ENCODE measurements at regions not wholly inside any gene's neighbourhood (a gene's known extent, or its start where the extent isn't known, plus 50 kb on each side); places are given as distances from the start of the nearest gene placed in this dataset.

DNA sequence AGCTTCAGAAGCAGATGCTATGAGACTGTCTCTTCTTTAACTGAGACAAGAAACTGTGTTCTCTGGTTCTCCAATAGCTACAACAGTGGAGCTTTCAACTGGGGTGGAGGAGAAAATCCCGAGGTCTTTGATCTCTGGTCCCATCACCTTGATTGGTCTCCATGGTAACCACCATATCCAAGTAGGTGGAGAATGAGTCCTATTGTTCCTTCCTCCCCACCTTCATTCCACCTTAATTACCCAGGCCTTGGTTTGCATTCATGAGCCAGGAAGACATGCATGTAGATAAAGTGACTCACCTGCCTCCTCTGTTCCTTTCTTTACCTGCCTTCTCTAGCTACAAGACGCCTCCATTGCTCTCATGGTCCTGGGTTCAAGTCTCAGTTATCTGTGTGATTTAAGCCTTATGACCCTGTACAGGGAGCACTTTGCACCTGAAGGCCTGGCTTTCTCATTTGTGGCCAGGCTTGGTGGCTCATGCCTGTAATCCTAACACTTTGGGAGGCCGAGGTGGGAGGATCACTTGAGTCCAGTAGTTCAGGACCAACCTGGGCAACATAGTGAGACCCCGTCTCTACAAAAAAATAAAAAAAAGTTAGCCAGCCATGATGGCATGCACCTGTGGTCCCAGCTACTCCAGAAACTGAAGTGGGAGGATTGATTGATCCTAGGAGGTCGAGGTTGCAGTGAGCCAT lies 157.7 kb upstream of the TBX3 start:
- no peaks in the 10 kb centered on the region for H3K27me3 ChIP-seq (ENCODE audit: insufficient read depth, low read length)
- no peak for TF ChIP-seq CEBPB (IDR thresholded peaks at IDR 0.05; ENCODE audit: low read depth)
- TF ChIP-seq FOSL1 (IDR thresholded peaks at IDR 0.05; ENCODE audit: low read depth): no peak
- TF ChIP-seq EGR1 (IDR thresholded peaks at IDR 0.05; ENCODE audit: low read depth): no peak
- TF ChIP-seq ZFX (IDR thresholded peaks at IDR 0.05): no peak
- TF ChIP-seq CTCF (IDR thresholded peaks at IDR 0.05 in 2 of 3, conservative IDR thresholded peaks at IDR 0.05 in 1 of 3; ENCODE audit: borderline replicate concordance in 1 of 3, insufficient read depth in 1 of 3, low read depth in 2 of 3, low read length in 2 of 3): no peak
- no peak for TF ChIP-seq EZH2phosphoT487 (IDR thresholded peaks at IDR 0.05; ENCODE audit: borderline replicate concordance)

GRCh38 chr12:114838480-114838879 lies 154.5 kb upstream of the TBX3 start:
- no TSS peak for BruUV-seq (replicated peaks)
- H3K36me3 ChIP-seq (ENCODE audit: control insufficient read depth in 1 of 2, insufficient read depth in 2 of 2, low read length in 2 of 2): no peaks in the 10 kb centered on the region
- ChIA-PET CTCF (no interaction called here), POLR2A (no interaction called here), RAD21 (ENCODE audit: low non-redundant PET in 1 of 2, low total read pairs in 2 of 2, uncharacterized antibody in 2 of 2, unreplicated experiment in 2 of 2) (no interaction called here)
- no peaks in the 10 kb centered on the region for H3K9me2 ChIP-seq (ENCODE audit: insufficient read depth)
- H3K4me3 ChIP-seq (replicated peaks in 1 of 2; ENCODE audit: low read depth in 1 of 2, low read length in 2 of 2): no peak overlapping the region
- H3K4me2 ChIP-seq (ENCODE audit: low read length): no peak overlapping the region
- no peaks in the 10 kb centered on the region for H3K79me2 ChIP-seq (ENCODE audit: insufficient read depth, low read length)
- ATAC-seq (no peak), DNase-seq (ENCODE audit: low read depth, low spot score) (no peak)
- H3K27ac ChIP-seq (ENCODE audit: low read depth, low read length): no peak overlapping the region
- H3K9me3 ChIP-seq (ENCODE audit: control insufficient read depth in 1 of 2, insufficient read depth in 1 of 2, low read depth in 1 of 2, low read length in 2 of 2): no peaks in the 10 kb centered on the region
- no peak overlapping the region for H2AFZ ChIP-seq (ENCODE audit: low read depth, low read length, poor library complexity, severe bottlenecking)
- no peak for TF ChIP-seq EZH2 (IDR thresholded peaks at IDR 0.05)
- no peak for TF ChIP-seq YY1 (IDR thresholded peaks at IDR 0.05; ENCODE audit: extremely low read depth, insufficient replicate concordance, low read depth, low read length)
- TF ChIP-seq SP1 (IDR thresholded peaks at IDR 0.05; ENCODE audit: low read depth): no peak
- TF ChIP-seq, protein P1, sequence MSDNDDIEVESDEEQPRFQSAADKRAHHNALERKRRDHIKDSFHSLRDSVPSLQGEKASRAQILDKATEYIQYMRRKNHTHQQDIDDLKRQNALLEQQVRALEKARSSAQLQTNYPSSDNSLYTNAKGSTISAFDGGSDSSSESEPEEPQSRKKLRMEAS (IDR thresholded peaks at IDR 0.05): no peak
- no peak for TF ChIP-seq ELF1 (IDR thresholded peaks at IDR 0.05; ENCODE audit: borderline replicate concordance, low read depth)
- TF ChIP-seq SRF (IDR thresholded peaks at IDR 0.05; ENCODE audit: low read depth): no peak
- no peak for TF ChIP-seq POLR2AphosphoS5 (IDR thresholded peaks at IDR 0.05; ENCODE audit: low read depth, low read length)
- TF ChIP-seq CEBPB (IDR thresholded peaks at IDR 0.05; ENCODE audit: low read depth): no peak
- H3K4me1 ChIP-seq (ENCODE audit: control insufficient read depth in 1 of 2, insufficient read depth in 2 of 2, low read length in 2 of 2): peaks cover 0 to 4% of the 10 kb centered on the region in 2 experiments; a peak in 1 of 4 replicates
- no peaks in the 10 kb centered on the region for H3K27me3 ChIP-seq (ENCODE audit: insufficient read depth, low read length)
- no peak overlapping the region for H3K9ac ChIP-seq (ENCODE audit: low read length)
- intact Hi-C loops (cut with micrococcal nuclease): no loop called here
- no peaks in the 10 kb centered on the region for H4K20me1 ChIP-seq (ENCODE audit: insufficient read depth)

More for the DNA sequence above, 157.7 kb upstream of the TBX3 start:
- H2AFZ ChIP-seq (ENCODE audit: low read depth, low read length, poor library complexity, severe bottlenecking): no peak overlapping the region
- BruUV-seq (replicated peaks): no TSS peak
- no peak overlapping the region for H3K27ac ChIP-seq (ENCODE audit: low read depth, low read length)
- ChIA-PET POLR2A (no interaction called here), RAD21 (ENCODE audit: low non-redundant PET in 1 of 2, low total read pairs in 2 of 2, uncharacterized antibody in 2 of 2, unreplicated experiment in 2 of 2) (no interaction called here), CTCF (no interaction called here)
- H3K9me2 ChIP-seq (ENCODE audit: insufficient read depth): no peaks in the 10 kb centered on the region
- ATAC-seq (peak; percentile 50; the same call in 1 of the 2 replicates), DNase-seq (ENCODE audit: low read depth, low spot score) (peak; percentile 27)
- peaks cover 0 to 4% of the 10 kb centered on the region in 2 experiments; a peak in 1 of 4 replicates for H3K4me1 ChIP-seq (ENCODE audit: control insufficient read depth in 1 of 2, insufficient read depth in 2 of 2, low read length in 2 of 2)
- H3K4me3 ChIP-seq (replicated peaks in 1 of 2; ENCODE audit: low read depth in 1 of 2, low read length in 2 of 2): no peak overlapping the region
- H3K36me3 ChIP-seq (ENCODE audit: control insufficient read depth in 1 of 2, insufficient read depth in 2 of 2, low read length in 2 of 2): no peaks in the 10 kb centered on the region
- H3K79me2 ChIP-seq (ENCODE audit: insufficient read depth, low read length): no peaks in the 10 kb centered on the region
- intact Hi-C loops (cut with micrococcal nuclease): no loop called here
- no peak overlapping the region for H3K9ac ChIP-seq (ENCODE audit: low read length)
- H3K4me2 ChIP-seq (ENCODE audit: low read length): no peak overlapping the region
- no peaks in the 10 kb centered on the region for H4K20me1 ChIP-seq (ENCODE audit: insufficient read depth)
- H3K9me3 ChIP-seq (ENCODE audit: control insufficient read depth in 1 of 2, insufficient read depth in 1 of 2, low read depth in 1 of 2, low read length in 2 of 2): no peaks in the 10 kb centered on the region

Measured in HCT116 (cell line).